ENCODE measurements at regions not wholly inside any gene's neighbourhood (a gene's known extent, or its start where the extent isn't known, plus 50 kb on each side); places are given as distances from the start of the nearest gene placed in this dataset.

GRCh38 chr7:53336105-53336668 lies 300.8 kb downstream of the POM121L12 start:
- no peak for DNase-seq
- no peak overlapping the region for H3K4me3 ChIP-seq
- H3K4me1 ChIP-seq: no peaks in the 10 kb centered on the region
- TF ChIP-seq CTCF (IDR thresholded peaks at IDR 0.05): no peak
- intact Hi-C loops (cut with DNase I): no loop called here
- H3K9ac ChIP-seq (ENCODE audit: low read depth in 2 of 2, low read length in 2 of 2): no peak overlapping the region
- H3K27ac ChIP-seq: no peak overlapping the region
- H3K36me3 ChIP-seq: no peaks in the 10 kb centered on the region
- H3K9me3 ChIP-seq: no peaks in the 10 kb centered on the region
- H3K27me3 ChIP-seq: no peaks in the 10 kb centered on the region

- no peak overlapping the region for H3K27ac ChIP-seq
- H3K4me3 ChIP-seq: no peak overlapping the region
- no peak for DNase-seq
- no peaks in the 10 kb centered on the region for H3K36me3 ChIP-seq
- H3K27me3 ChIP-seq: no peaks in the 10 kb centered on the region
- H3K9me3 ChIP-seq: no peaks in the 10 kb centered on the region
- TF ChIP-seq CTCF (IDR thresholded peaks at IDR 0.05): no peak
- intact Hi-C loops (cut with DNase I): no loop called here
- H3K9ac ChIP-seq (ENCODE audit: low read depth in 2 of 2, low read length in 2 of 2): no peak overlapping the region
- no peaks in the 10 kb centered on the region for H3K4me1 ChIP-seq
Observed at GRCh38 chr7:53340220-53340619, 304.8 kb downstream of the POM121L12 start.

- intact Hi-C loops (cut with DNase I): no loop called here
- H3K4me3 ChIP-seq: no peak overlapping the region
- H3K9me3 ChIP-seq: no peaks in the 10 kb centered on the region
- H3K9ac ChIP-seq (ENCODE audit: low read depth in 2 of 2, low read length in 2 of 2): no peak overlapping the region
- H3K27me3 ChIP-seq: no peaks in the 10 kb centered on the region
- DNase-seq: peak; percentile 19
- TF ChIP-seq CTCF (IDR thresholded peaks at IDR 0.05): peak; percentile 27
- no peaks in the 10 kb centered on the region for H3K36me3 ChIP-seq
- no peak overlapping the region for H3K27ac ChIP-seq
- no peaks in the 10 kb centered on the region for H3K4me1 ChIP-seq
Observed at GRCh38 chr7:53350241-53350640, 314.8 kb downstream of the POM121L12 start.

GRCh38 chr7:53351681-53352080 lies 316.2 kb downstream of the POM121L12 start:
- Histone ChIP-seq H3K9ac (ENCODE audit: low read depth in 2 of 2, low read length in 2 of 2) (no peak overlapping the region), H3K9me3 (no peaks in the 10 kb centered on the region), H3K27me3 (no peaks in the 10 kb centered on the region), H3K27ac (no peak overlapping the region), H3K4me1 (no peaks in the 10 kb centered on the region), H3K36me3 (no peaks in the 10 kb centered on the region), H3K4me3 (no peak overlapping the region)
- intact Hi-C loops (cut with DNase I): no loop called here
- no peak for TF ChIP-seq CTCF (IDR thresholded peaks at IDR 0.05)
- DNase-seq: no peak

GRCh38 chr7:53358269-53358668 lies 322.8 kb downstream of the POM121L12 start:
- Histone ChIP-seq H3K36me3 (no peaks in the 10 kb centered on the region), H3K27me3 (no peaks in the 10 kb centered on the region), H3K4me1 (no peaks in the 10 kb centered on the region), H3K4me3 (no peak overlapping the region), H3K27ac (no peak overlapping the region), H3K9ac (ENCODE audit: low read depth in 2 of 2, low read length in 2 of 2) (no peak overlapping the region), H3K9me3 (no peaks in the 10 kb centered on the region)
- DNase-seq: no peak
- intact Hi-C loops (cut with DNase I): no loop called here
- TF ChIP-seq CTCF (IDR thresholded peaks at IDR 0.05): no peak
